ENCODE measurements at regions not wholly inside any gene's neighbourhood (a gene's known extent, or its start where the extent isn't known, plus 50 kb on each side); places are given as distances from the start of the nearest gene placed in this dataset.

DNA sequence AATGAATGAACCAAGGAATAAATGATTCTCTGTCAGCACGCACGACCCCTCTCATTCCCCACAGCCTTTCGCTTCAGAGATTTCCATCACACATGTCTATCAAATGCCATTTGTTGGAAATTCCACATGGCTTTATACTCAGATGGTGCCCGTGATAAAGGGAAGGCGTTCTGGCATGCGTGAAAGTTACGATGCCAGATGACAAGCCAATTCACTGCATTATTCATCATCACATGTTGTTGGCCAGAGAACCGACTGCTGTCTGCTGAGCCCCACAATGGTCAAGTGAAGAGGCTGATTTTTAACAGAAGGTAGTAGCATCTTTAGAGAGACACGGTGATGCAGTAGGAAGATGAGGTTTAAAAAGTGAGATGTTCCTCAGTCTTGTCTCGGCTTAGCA, 74.1 kb upstream of the FRMD4B start:
- 60% methylated on average over 10 of the region's 10 CpGs for WGBS
- H3K4me3 ChIP-seq, result no peak overlapping the region
- no peaks in the 10 kb centered on the region for H3K27me3 ChIP-seq
- no peak for DNase-seq (ENCODE audit: low spot score in 2 of 2)
- no peak overlapping the region for H3K27ac ChIP-seq
- no peaks in the 10 kb centered on the region for H3K36me3 ChIP-seq
- H3K4me1 ChIP-seq, result peaks cover 10% of the 10 kb centered on the region
- no peak for TF ChIP-seq EP300 (IDR thresholded peaks at IDR 0.05)
- TF ChIP-seq POLR2AphosphoS5 (IDR thresholded peaks at IDR 0.05), result no peak
- TF ChIP-seq, protein P1, sequence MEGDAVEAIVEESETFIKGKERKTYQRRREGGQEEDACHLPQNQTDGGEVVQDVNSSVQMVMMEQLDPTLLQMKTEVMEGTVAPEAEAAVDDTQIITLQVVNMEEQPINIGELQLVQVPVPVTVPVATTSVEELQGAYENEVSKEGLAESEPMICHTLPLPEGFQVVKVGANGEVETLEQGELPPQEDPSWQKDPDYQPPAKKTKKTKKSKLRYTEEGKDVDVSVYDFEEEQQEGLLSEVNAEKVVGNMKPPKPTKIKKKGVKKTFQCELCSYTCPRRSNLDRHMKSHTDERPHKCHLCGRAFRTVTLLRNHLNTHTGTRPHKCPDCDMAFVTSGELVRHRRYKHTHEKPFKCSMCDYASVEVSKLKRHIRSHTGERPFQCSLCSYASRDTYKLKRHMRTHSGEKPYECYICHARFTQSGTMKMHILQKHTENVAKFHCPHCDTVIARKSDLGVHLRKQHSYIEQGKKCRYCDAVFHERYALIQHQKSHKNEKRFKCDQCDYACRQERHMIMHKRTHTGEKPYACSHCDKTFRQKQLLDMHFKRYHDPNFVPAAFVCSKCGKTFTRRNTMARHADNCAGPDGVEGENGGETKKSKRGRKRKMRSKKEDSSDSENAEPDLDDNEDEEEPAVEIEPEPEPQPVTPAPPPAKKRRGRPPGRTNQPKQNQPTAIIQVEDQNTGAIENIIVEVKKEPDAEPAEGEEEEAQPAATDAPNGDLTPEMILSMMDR (IDR thresholded peaks at IDR 0.05), result no peak
- no peak for TF ChIP-seq POLR2A (IDR thresholded peaks at IDR 0.05)
- no peaks in the 10 kb centered on the region for H3K9me3 ChIP-seq

DNA sequence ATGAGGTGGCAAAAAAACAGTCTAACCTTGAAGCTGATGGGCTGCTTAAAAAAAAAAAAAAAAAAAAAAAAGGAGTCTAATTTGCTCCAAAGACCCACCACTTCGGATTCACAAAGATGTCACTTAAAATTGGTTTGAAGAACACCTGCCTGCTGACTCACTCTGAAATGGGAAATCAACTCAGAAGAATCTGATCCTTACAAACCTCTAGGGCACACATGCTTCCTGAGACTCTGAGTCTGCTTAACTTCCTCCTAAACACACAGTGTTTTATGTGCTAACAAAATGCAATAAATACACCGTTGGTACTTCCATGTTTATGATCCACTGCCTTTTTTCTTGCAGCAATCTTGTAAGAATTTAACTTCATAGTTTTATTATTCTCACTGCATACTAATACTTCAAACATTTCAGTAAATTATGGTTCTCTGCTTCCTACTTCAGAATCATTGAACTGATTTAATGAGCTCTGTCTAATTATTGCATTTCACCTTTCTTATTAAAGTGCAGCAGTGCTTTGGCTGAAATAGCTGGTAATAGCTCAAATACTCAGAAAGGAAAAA, 73.0 kb upstream of the FRMD4B start:
- no peak overlapping the region for H3K27ac ChIP-seq
- peaks cover 10% of the 10 kb centered on the region for H3K4me1 ChIP-seq
- H3K4me3 ChIP-seq, result no peak overlapping the region
- H3K36me3 ChIP-seq, result no peaks in the 10 kb centered on the region
- TF ChIP-seq POLR2A (IDR thresholded peaks at IDR 0.05), result no peak
- TF ChIP-seq, protein P1 (IDR thresholded peaks at IDR 0.05), result no peak
- no peak for TF ChIP-seq POLR2AphosphoS5 (IDR thresholded peaks at IDR 0.05)
- no peak for TF ChIP-seq EP300 (IDR thresholded peaks at IDR 0.05)
- H3K9me3 ChIP-seq, result no peaks in the 10 kb centered on the region
- DNase-seq (ENCODE audit: low spot score in 2 of 2), result no peak
- H3K27me3 ChIP-seq, result no peaks in the 10 kb centered on the region
- 24% methylated on average over 2 of the region's 2 CpGs for WGBS

DNA sequence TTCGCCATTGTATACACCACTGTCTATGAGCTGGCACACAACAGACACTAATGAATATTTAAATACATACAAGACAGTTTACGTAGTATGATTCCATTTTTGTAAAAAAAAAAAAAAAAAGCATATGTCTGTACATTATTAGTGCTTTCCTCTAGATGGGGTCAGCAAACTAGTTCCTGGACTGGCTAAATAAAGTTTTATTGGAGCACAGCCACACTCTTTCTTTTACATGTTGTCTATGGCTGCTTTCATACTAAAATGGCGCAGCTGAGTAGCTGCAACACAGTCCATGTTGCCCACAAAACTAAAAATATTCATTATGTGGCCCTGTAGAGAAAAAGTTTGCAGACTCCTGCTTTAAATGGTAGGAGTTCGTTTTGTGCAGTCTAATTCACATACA, 70.7 kb upstream of the FRMD4B start:
- Histone ChIP-seq H3K27ac (no peak overlapping the region), H3K27me3 (no peaks in the 10 kb centered on the region), H3K9me3 (no peaks in the 10 kb centered on the region), H3K36me3 (no peaks in the 10 kb centered on the region), H3K4me1 (peaks cover 6% of the 10 kb centered on the region), H3K4me3 (no peak overlapping the region)
- 90% methylated on average over 4 of the region's 4 CpGs for WGBS
- TF ChIP-seq, protein P1 (IDR thresholded peaks at IDR 0.05), result no peak
- TF ChIP-seq POLR2A (IDR thresholded peaks at IDR 0.05) (no peak), EP300 (IDR thresholded peaks at IDR 0.05) (no peak), POLR2AphosphoS5 (IDR thresholded peaks at IDR 0.05) (no peak)
- no peak for DNase-seq (ENCODE audit: low spot score in 2 of 2)

DNA sequence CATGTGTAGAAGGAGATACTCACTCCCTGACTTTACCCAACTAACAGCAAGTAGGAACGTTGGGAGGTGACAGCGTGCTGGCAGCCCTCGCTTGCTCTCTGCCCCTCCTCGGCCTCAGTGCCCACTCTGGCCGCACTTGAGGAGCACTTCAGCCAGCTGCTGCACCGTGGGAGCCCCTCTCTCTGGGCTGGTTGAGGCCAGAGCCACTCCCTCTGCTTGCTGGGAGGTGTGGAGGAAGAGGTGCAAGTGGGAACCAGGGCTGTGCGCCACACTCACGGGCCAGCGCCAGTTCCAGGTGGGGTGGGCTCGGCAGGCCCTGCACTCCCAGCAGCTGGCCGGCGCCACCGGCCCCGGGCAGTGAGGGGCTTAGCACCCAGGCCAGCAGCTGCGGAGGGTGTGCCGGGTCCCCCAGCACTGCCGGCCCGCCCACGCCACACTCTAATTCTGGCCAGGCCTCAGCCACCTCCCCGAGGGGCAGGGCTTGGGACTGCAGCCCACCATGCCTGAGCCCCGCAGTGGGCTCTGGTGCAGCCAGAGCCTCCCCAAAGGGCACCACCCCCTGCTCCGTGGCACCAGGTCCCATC, 68.4 kb upstream of the FRMD4B start:
- no peak for TF ChIP-seq POLR2A (IDR thresholded peaks at IDR 0.05)
- TF ChIP-seq POLR2AphosphoS5 (IDR thresholded peaks at IDR 0.05), result no peak
- no peak for TF ChIP-seq EP300 (IDR thresholded peaks at IDR 0.05)
- TF ChIP-seq, protein P1 (IDR thresholded peaks at IDR 0.05), result no peak
- DNase-seq (ENCODE audit: low spot score in 2 of 2), result no peak

DNA sequence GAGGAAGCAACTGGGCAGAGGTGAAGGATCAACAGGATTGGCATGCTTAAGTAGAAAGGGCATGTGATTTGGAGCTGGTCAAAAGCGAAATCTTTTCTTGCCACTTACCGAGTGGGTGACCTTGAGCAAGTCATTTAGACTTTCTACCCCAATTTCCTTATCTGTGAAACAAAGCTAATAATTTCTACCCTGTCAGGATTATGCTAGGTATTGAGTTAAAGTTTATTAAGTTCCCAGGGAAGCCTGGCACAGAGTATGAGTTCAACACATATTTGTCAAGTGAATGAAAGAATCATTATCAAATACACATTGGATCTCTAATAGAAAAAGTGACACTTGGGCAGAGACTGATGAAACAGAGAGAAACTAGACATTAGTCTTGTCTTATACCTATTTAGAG, 66.4 kb upstream of the FRMD4B start:
- H3K4me3 ChIP-seq, result no peak overlapping the region
- peaks cover 2% of the 10 kb centered on the region for H3K4me1 ChIP-seq
- WGBS, result 81% methylated on average over 2 of the region's 2 CpGs
- TF ChIP-seq, protein P1 (IDR thresholded peaks at IDR 0.05), result no peak
- no peak for TF ChIP-seq POLR2AphosphoS5 (IDR thresholded peaks at IDR 0.05)
- no peak for DNase-seq (ENCODE audit: low spot score in 2 of 2)
- no peaks in the 10 kb centered on the region for H3K36me3 ChIP-seq
- no peaks in the 10 kb centered on the region for H3K27me3 ChIP-seq
- no peak overlapping the region for H3K27ac ChIP-seq
- no peaks in the 10 kb centered on the region for H3K9me3 ChIP-seq

More for the DNA sequence above, 68.4 kb upstream of the FRMD4B start:
- 80% methylated on average over 3 of the region's 22 CpGs for WGBS
- Histone ChIP-seq H3K4me3 (no peak overlapping the region), H3K9me3 (no peaks in the 10 kb centered on the region), H3K4me1 (peaks cover 6% of the 10 kb centered on the region), H3K27me3 (no peaks in the 10 kb centered on the region), H3K36me3 (no peaks in the 10 kb centered on the region), H3K27ac (no peak overlapping the region)
